Iris pigment epithelial cell (primary cell): ENCODE measurements at regions not wholly inside any gene's neighbourhood (a gene's known extent, or its start where the extent isn't known, plus 50 kb on each side); places are given as distances from the start of the nearest gene placed in this dataset.
A peak's percentile ranks its signal among the peaks of the same experiment; 100 is the strongest.

Experiments used
- DNase-seq: peaks from one replicate; pipeline ENCODE4 v3.0.0-alpha.2; 2011; ENCODE audit warnings: low read depth

- DNase-seq = no peak
Measured at GRCh38 chr5:161235569-161235968, 311.0 kb downstream of the GABRB2 start.

- no peak for DNase-seq
Measured at GRCh38 chr5:161233553-161233952, 313.0 kb downstream of the GABRB2 start.

- no peak for DNase-seq
Measured at GRCh38 chr5:161230221-161230620, 316.3 kb downstream of the GABRB2 start.

GRCh38 chr5:161219816-161220215 is 326.7 kb downstream of the GABRB2 start:
- no peak for DNase-seq

GRCh38 chr5:161216877-161217276 is 329.6 kb downstream of the GABRB2 start:
- no peak for DNase-seq

- no peak for DNase-seq
Measured at GRCh38 chr5:161212123-161212712, 334.3 kb downstream of the GABRB2 start.

- DNase-seq = no peak
Measured at GRCh38 chr5:161201558-161201957, 345.0 kb downstream of the GABRB2 start.

- peak; percentile 1 for DNase-seq
Measured at GRCh38 chr5:161190778-161191177, 338.8 kb upstream of the ATP10B start.

GRCh38 chr5:161190086-161190485 is 338.1 kb upstream of the ATP10B start:
- no peak for DNase-seq

GRCh38 chr5:161189452-161189851 is 337.4 kb upstream of the ATP10B start:
- no peak for DNase-seq

- no peak for DNase-seq
Measured at GRCh38 chr5:161183559-161183958, 331.5 kb upstream of the ATP10B start.

GRCh38 chr5:161176221-161176620 is 324.2 kb upstream of the ATP10B start:
- no peak for DNase-seq

- no peak for DNase-seq
Measured at GRCh38 chr5:161169776-161170175, 317.8 kb upstream of the ATP10B start.

- no peak for DNase-seq
Measured at GRCh38 chr5:161167016-161167767, 315.2 kb upstream of the ATP10B start.

GRCh38 chr5:161165998-161166660 is 314.1 kb upstream of the ATP10B start:
- no peak for DNase-seq

- no peak for DNase-seq
Measured at GRCh38 chr5:161157925-161158324, 305.9 kb upstream of the ATP10B start.

GRCh38 chr5:161155451-161155850 is 303.4 kb upstream of the ATP10B start:
- DNase-seq = no peak

- no peak for DNase-seq
Measured at GRCh38 chr5:161152415-161152940, 300.5 kb upstream of the ATP10B start.

GRCh38 chr5:161150441-161150988 is 298.5 kb upstream of the ATP10B start:
- no peak for DNase-seq

- DNase-seq = no peak
Measured at GRCh38 chr5:161149078-161149477, 297.1 kb upstream of the ATP10B start.

- DNase-seq = no peak
Measured at GRCh38 chr5:161138751-161139455, 286.9 kb upstream of the ATP10B start.

- no peak for DNase-seq
Measured at GRCh38 chr5:161134956-161135355, 282.9 kb upstream of the ATP10B start.
